B cell (primary cell): ENCODE measurements at regions not wholly inside any gene's neighbourhood (a gene's known extent, or its start where the extent isn't known, plus 50 kb on each side); places are given as distances from the start of the nearest gene placed in this dataset.

ENCODE experiments used
- ATAC-seq: fragments of 200-7000 bp; cut with Tn5 transposase; one replicate; pipeline ENCODE4 v1.10.0; 2021; ENCODE audit warnings: low read depth, mild to moderate bottlenecking, moderate number of reproducible peaks, moderate library complexity
- CTCF ChIA-PET: fragments of 350-600 bp; sonication (Branson Sonifier 250); formaldehyde crosslinking; loops from one replicate; lab custom pipeline; 2021; ENCODE audit warnings: antibody characterized with exemption, inconsistent platforms; lab: Charles Lee
- POLR2A ChIA-PET: fragments of 350-600 bp; sonication (Branson Sonifier 250); formaldehyde crosslinking; loops from one replicate; lab custom pipeline; 2021; ENCODE audit warnings: antibody characterized with exemption; lab: Charles Lee
- DNase-seq: peaks from one replicate; pipeline ENCODE4 v3.0.0; 2013
- H2AFZ ChIP-seq: 2 replicates; pipeline ENCODE4 v1.6.1; 2012; ENCODE audit warnings: mild to moderate bottlenecking, low read depth, low read length; ENCODE audit not compliant: insufficient read depth, poor library complexity, severe bottlenecking
- H3K27ac ChIP-seq, 2 donors: 1 replicate in 1 of 2; 2 replicates in 1 of 2; pipeline ENCODE4 v1.5.1; 2012 to 2013; ENCODE audit warnings: low read length in 2 of 2, mild to moderate bottlenecking in 2 of 2, moderate library complexity in 1 of 2
- H3K27me3 ChIP-seq, 4 experiments: fragments of 200-600 bp in 1 of 4; sonication (generic) in 1 of 4; replicated peaks in 1 of 4; 1 replicate in 2 of 4; 2 replicates in 2 of 4; pipeline versions ENCODE4 v1.6.1 to v1.7.0; 2013 to 2016; ENCODE audit warnings: low read length in 3 of 4, mild to moderate bottlenecking in 2 of 4, mixed read lengths in 1 of 4, moderate library complexity in 1 of 4; ENCODE audit not compliant: insufficient read depth in 4 of 4, control insufficient read depth in 3 of 4; ENCODE audit errors: control extremely low read depth in 1 of 4
- H3K36me3 ChIP-seq, 2 experiments: replicated peaks in 1 of 2; 1 replicate in 1 of 2; 2 replicates in 1 of 2; pipeline versions ENCODE4 v1.6.1 to v1.7.1; 2013; ENCODE audit warnings: low read length in 1 of 2; ENCODE audit not compliant: insufficient read depth in 2 of 2, control insufficient read depth in 1 of 2; ENCODE audit errors: control extremely low read depth in 1 of 2, extremely low read depth in 1 of 2
- H3K4me1 ChIP-seq, 2 donors: fragments of 200-600 bp in 1 of 2; sonication (generic) in 1 of 2; 1 replicate in 1 of 2; 2 replicates in 1 of 2; pipeline versions ENCODE4 v1.5.1 to v1.6.1; 2013 to 2017; ENCODE audit warnings: low read length in 2 of 2; ENCODE audit not compliant: control insufficient read depth in 2 of 2, insufficient read depth in 2 of 2
- H3K4me2 ChIP-seq: replicated peaks from 2 replicates; pipeline ENCODE3; 2012; ENCODE audit warnings: mild to moderate bottlenecking, low read depth, low read length; ENCODE audit not compliant: poor library complexity, severe bottlenecking
- H3K4me3 ChIP-seq, 5 experiments: fragments of 200-600 bp in 1 of 5; sonication (generic) in 1 of 5; 1 replicate in 3 of 5; 2 replicates in 2 of 5; pipeline versions ENCODE4 v1.5.1 to v1.7.0; 2011 to 2016; ENCODE audit warnings: low read length in 4 of 5, mild to moderate bottlenecking in 4 of 5, low read depth in 2 of 5, control low read depth in 1 of 5, moderate library complexity in 1 of 5; ENCODE audit not compliant: insufficient read depth in 1 of 5; ENCODE audit errors: control extremely low read depth in 1 of 5, extremely low read depth in 1 of 5
- H3K79me2 ChIP-seq: fragments of 200-600 bp; sonication (generic); one replicate; pipeline ENCODE4 v1.6.0; 2016; ENCODE audit warnings: low read length; ENCODE audit not compliant: control insufficient read depth, insufficient read depth
- H3K9ac ChIP-seq: fragments of 200-600 bp; sonication (generic); 2 replicates; pipeline ENCODE4 v1.6.1; 2017; ENCODE audit warnings: mild to moderate bottlenecking, low read length, moderate library complexity
- H3K9me3 ChIP-seq, 3 donors: one replicate each; pipeline versions ENCODE4 v1.6.1 to v1.7.1; 2013; ENCODE audit warnings: low read length in 2 of 3; ENCODE audit not compliant: control insufficient read depth in 2 of 3, insufficient read depth in 1 of 3; ENCODE audit errors: control extremely low read depth in 1 of 3
- H4K20me1 ChIP-seq: 2 replicates; pipeline ENCODE4 v1.6.0; 2012; ENCODE audit warnings: mild to moderate bottlenecking, low read length; ENCODE audit not compliant: insufficient read depth, control insufficient read depth, poor library complexity, severe bottlenecking
- H3K27ac Mint-ChIP-seq: one replicate; pipeline ENCODE4 v1.8.0; 2021; ENCODE audit warnings: mixed read lengths
- H3K27me3 Mint-ChIP-seq: one replicate; pipeline ENCODE4 v1.8.0; 2021; ENCODE audit warnings: mixed read lengths
- H3K4me1 Mint-ChIP-seq: one replicate; pipeline ENCODE4 v1.8.0; 2021; ENCODE audit warnings: mixed read lengths
- H3K4me3 Mint-ChIP-seq: one replicate; pipeline ENCODE4 v1.8.0; 2021; ENCODE audit warnings: mixed read lengths
- H3K9me3 Mint-ChIP-seq: one replicate; pipeline ENCODE4 v1.8.0; 2022; ENCODE audit warnings: mixed read lengths; ENCODE audit not compliant: insufficient read depth
- CTCF ChIP-seq: fragments of 200-600 bp; IDR thresholded peaks from one replicate; pipeline ENCODE4 v1.8.0; 2022; ENCODE audit warnings: antibody characterized with exemption, mild to moderate bottlenecking
- EZH2 ChIP-seq: IDR thresholded peaks from 2 replicates; pipeline ENCODE4 v1.6.1; 2012; ENCODE audit warnings: borderline replicate concordance, low read depth, mild to moderate bottlenecking, moderate library complexity, low read length; ENCODE audit not compliant: insufficient read depth, poor library complexity, severe bottlenecking
- WGBS: methylation state at CpG from one replicate; pipeline ENCODE4 v1.1.5; 2013; ENCODE audit warnings: missing lambda C conversion rate; ENCODE audit not compliant: insufficient coverage; 5-methylcytosine and 5-hydroxymethylcytosine counted together
- intact Hi-C: fragments of 100-400 bp; cut with micrococcal nuclease; formaldehyde crosslinking; loops from one replicate; pipeline ENCODE4 v1.10.0; 2022

- Histone ChIP-seq H3K36me3 (no peaks in the 10 kb centered on the region), H3K79me2 (no peaks in the 10 kb centered on the region), H3K9ac (no peak overlapping the region), H2AFZ (no peak overlapping the region), H4K20me1 (no peaks in the 10 kb centered on the region), H3K27ac (no peak overlapping the region), H3K4me2 (no peak overlapping the region), H3K4me1 (no peaks in the 10 kb centered on the region), H3K9me3 (peaks cover 0 to 1% (median 0%) of the 10 kb centered on the region in 3 donors), H3K27me3 (no peaks in the 10 kb centered on the region), H3K4me3 (no peak overlapping the region)
- intact Hi-C loops: no loop called here
- CTCF ChIA-PET: no interaction called here
- no peak for TF ChIP-seq EZH2
- no peak for TF ChIP-seq CTCF
- no peak overlapping the region for H3K27ac Mint-ChIP-seq
- DNase-seq: no peak
- peaks cover 4% of the 10 kb centered on the region for H3K4me1 Mint-ChIP-seq
- no peak overlapping the region for H3K4me3 Mint-ChIP-seq
- no peaks in the 10 kb centered on the region for H3K27me3 Mint-ChIP-seq
- ATAC-seq: no peak
- WGBS: no CpG with 5 or more reads among the region's 2 CpGs
- POLR2A ChIA-PET: no interaction called here
- peaks cover 4% of the 10 kb centered on the region for H3K9me3 Mint-ChIP-seq
These were observed 790.5 kb upstream of the LRRC4C start for GRCh38 chr11:42249956-42250355.

GRCh38 chr11:42251984-42252383 lies 792.5 kb upstream of the LRRC4C start:
- Histone ChIP-seq H3K4me3 (no peak overlapping the region), H4K20me1 (no peaks in the 10 kb centered on the region), H3K4me1 (no peaks in the 10 kb centered on the region), H3K27me3 (no peaks in the 10 kb centered on the region), H3K27ac (no peak overlapping the region), H3K79me2 (no peaks in the 10 kb centered on the region), H2AFZ (no peak overlapping the region), H3K9me3 (no peaks in the 10 kb centered on the region), H3K36me3 (no peaks in the 10 kb centered on the region), H3K9ac (no peak overlapping the region), H3K4me2 (no peak overlapping the region)
- ChIA-PET POLR2A (no interaction called here), CTCF (no interaction called here)
- no peak overlapping the region for H3K4me3 Mint-ChIP-seq
- H3K4me1 Mint-ChIP-seq: peaks cover 4% of the 10 kb centered on the region
- no peaks in the 10 kb centered on the region for H3K27me3 Mint-ChIP-seq
- intact Hi-C loops: no loop called here
- DNase-seq (no peak), ATAC-seq (no peak)
- no peak for TF ChIP-seq EZH2
- TF ChIP-seq CTCF: no peak
- H3K9me3 Mint-ChIP-seq: peaks cover 4% of the 10 kb centered on the region
- WGBS: 75% methylated on average over 1 of the region's 2 CpGs
- H3K27ac Mint-ChIP-seq: no peak overlapping the region
